Naive thymus-derived CD8-positive, alpha-beta T cell (primary cell): ENCODE measurements at regions not wholly inside any gene's neighbourhood (a gene's known extent, or its start where the extent isn't known, plus 50 kb on each side); places are given as distances from the start of the nearest gene placed in this dataset.

Experiments
- ATAC-seq, 2 donors: fragments of 150-1000 bp; cut with Tn5 transposase in 1 of 2; sonication (Bioruptor Pico), chemical (Tn5 transposase) in 1 of 2; 1 replicate in 1 of 2; 2 replicates in 1 of 2; pipeline ENCODE4 v1.10.0; 2021; ENCODE audit warnings: mild to moderate bottlenecking in 2 of 2, moderate library complexity in 2 of 2
- POLR2A ChIA-PET: fragments of 350-600 bp; sonication (Branson Sonifier 250); formaldehyde crosslinking; loops from one replicate; lab custom pipeline; 2021; ENCODE audit warnings: antibody characterized with exemption; lab: Charles Lee
- DNase-seq, 10 donors: peaks; one replicate each; pipeline versions ENCODE4 v3.0.0 to v3.0.0-alpha.2; 2020 to 2022
- H3K27ac Mint-ChIP-seq, 10 donors: one replicate each; pipeline ENCODE4 v1.8.0; 2020 to 2022; ENCODE audit warnings: mild to moderate bottlenecking in 10 of 10, mixed read lengths in 10 of 10, moderate library complexity in 4 of 10, inconsistent platforms in 1 of 10
- H3K27me3 Mint-ChIP-seq, 5 donors: one replicate each; pipeline ENCODE4 v1.8.0; 2021 to 2022; ENCODE audit warnings: mixed read lengths in 5 of 5
- H3K36me3 Mint-ChIP-seq, 3 donors: one replicate each; pipeline ENCODE4 v1.8.0; 2020 to 2022; ENCODE audit warnings: mixed read lengths in 3 of 3, mild to moderate bottlenecking in 2 of 3, inconsistent platforms in 1 of 3
- H3K4me1 Mint-ChIP-seq, 4 donors: one replicate each; pipeline ENCODE4 v1.8.0; 2021 to 2022; ENCODE audit warnings: mixed read lengths in 4 of 4
- H3K4me3 Mint-ChIP-seq, 10 donors: one replicate each; pipeline ENCODE4 v1.8.0; 2020 to 2022; ENCODE audit warnings: mild to moderate bottlenecking in 10 of 10, mixed read lengths in 10 of 10, moderate library complexity in 6 of 10, inconsistent platforms in 1 of 10
- H3K9me3 Mint-ChIP-seq, 9 donors: one replicate each; pipeline ENCODE4 v1.8.0; 2020 to 2022; ENCODE audit warnings: mixed read lengths in 9 of 9, mild to moderate bottlenecking in 3 of 9, inconsistent platforms in 1 of 9, moderate library complexity in 1 of 9

- DNase-seq = no peak
- Mint-ChIP-seq H3K27me3 (peaks cover 0 to 15% (median 2%) of the 10 kb centered on the region in 5 donors), H3K9me3 (no peaks in the 10 kb centered on the region), H3K4me1 (peaks cover 0 to 8% (median 2%) of the 10 kb centered on the region in 4 donors), H3K27ac (no peak overlapping the region), H3K36me3 (no peaks in the 10 kb centered on the region), H3K4me3 (no peak overlapping the region)
- POLR2A ChIA-PET = no interaction called here
- ATAC-seq = no peak
Observed at GRCh38 chrX:110408949-110409588, 50.4 kb downstream of the RTL9 start.

- ATAC-seq = no peak
- POLR2A ChIA-PET = no interaction called here
- H3K27me3 Mint-ChIP-seq = peaks cover 0 to 15% (median 2%) of the 10 kb centered on the region in 5 donors
- H3K27ac Mint-ChIP-seq = no peak overlapping the region
- peaks cover 0 to 8% (median 2%) of the 10 kb centered on the region in 4 donors for H3K4me1 Mint-ChIP-seq
- no peak for DNase-seq
- no peak overlapping the region for H3K4me3 Mint-ChIP-seq
- no peaks in the 10 kb centered on the region for H3K9me3 Mint-ChIP-seq
- H3K36me3 Mint-ChIP-seq = no peaks in the 10 kb centered on the region
Observed at GRCh38 chrX:110409925-110410324, 51.3 kb downstream of the RTL9 start.

DNA sequence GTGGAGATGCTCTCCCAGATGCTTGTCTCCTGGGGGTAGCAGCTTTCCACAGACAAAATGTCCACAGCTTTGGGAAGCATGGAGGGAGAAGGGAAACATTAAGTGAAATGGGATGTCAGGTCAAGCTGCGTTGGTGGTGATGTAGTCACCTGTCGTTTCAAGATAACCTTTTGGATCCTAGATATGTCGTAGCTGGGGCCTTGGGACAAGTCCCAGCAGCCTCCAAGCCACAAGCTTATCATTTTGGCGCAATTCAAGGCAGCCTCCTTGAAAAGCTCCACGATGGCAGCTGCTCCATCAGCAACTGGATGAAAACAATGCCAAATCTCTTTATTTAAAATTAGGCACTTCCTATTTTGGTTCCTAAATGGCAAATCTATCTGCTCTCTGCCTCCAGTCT lies 52.0 kb downstream of the RTL9 start:
- Mint-ChIP-seq H3K4me1 (peaks cover 0 to 8% (median 2%) of the 10 kb centered on the region in 4 donors), H3K9me3 (no peaks in the 10 kb centered on the region), H3K4me3 (no peak overlapping the region), H3K36me3 (no peaks in the 10 kb centered on the region), H3K27me3 (peaks cover 0 to 15% (median 2%) of the 10 kb centered on the region in 5 donors), H3K27ac (no peak overlapping the region)
- DNase-seq (no peak), ATAC-seq (no peak)
- POLR2A ChIA-PET = no interaction called here

DNA sequence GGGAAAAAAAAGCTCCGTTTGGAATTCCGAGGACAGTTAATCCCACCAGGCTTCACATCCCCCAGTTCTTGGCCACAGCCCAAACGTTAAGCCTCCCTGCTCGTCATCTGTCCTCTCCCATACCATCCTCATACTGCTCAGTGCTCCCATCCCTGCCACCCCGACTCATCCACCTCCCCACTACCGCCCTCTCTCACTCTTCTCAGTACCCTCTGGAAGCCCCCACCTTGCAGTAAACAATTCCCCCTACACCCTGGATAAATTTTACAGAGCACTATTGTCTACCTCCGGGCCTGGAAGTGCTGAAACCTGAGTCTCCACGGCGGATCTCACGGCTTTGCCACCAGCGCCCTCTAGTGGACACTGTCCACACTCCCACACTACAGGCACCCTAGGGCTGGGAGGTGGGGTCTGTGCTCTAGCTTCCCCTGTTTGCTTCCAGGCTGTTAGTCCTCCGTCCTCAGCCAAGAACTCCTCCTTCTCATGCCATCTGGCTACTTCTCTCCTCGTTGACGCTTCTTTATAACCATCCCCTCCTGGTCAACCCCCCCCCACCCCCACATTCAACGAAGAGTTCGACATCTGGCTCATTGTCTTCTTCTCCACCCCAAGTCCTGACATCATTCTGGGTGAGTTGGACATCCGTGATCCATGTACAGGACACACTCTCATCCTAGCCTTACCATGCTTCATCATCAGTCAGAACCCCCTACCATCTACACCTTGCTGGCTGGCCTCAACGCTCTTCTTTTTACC lies 54.5 kb downstream of the RTL9 start:
- H3K27me3 Mint-ChIP-seq = peaks cover 0 to 15% (median 2%) of the 10 kb centered on the region in 5 donors
- no peaks in the 10 kb centered on the region for H3K9me3 Mint-ChIP-seq
- ATAC-seq = peak; percentile 78 to 87
- no peak overlapping the region for H3K27ac Mint-ChIP-seq
- peak; percentile 20 to 75 (median 53) for DNase-seq
- POLR2A ChIA-PET = no interaction called here
- peaks cover 0 to 8% (median 2%) of the 10 kb centered on the region in 4 donors for H3K4me1 Mint-ChIP-seq
- H3K4me3 Mint-ChIP-seq = no peak overlapping the region
- no peaks in the 10 kb centered on the region for H3K36me3 Mint-ChIP-seq

DNA sequence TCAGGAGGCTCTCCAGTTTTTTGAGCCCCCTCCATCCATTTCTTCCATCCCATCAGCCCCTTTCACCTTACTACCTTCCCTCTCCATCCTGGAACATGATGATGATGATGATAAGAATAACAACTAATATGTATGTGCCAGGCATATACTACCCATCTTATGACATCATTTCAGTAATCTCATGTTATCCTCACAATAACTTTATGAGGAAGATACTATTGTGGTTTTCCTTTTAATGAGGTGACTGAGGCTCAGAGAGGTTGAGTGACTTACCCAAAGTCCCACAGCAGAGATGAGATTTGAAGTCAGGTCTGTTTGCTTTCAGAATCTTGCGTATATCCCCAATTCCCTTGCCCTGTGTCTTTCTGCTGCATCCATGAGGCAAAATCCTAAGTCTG lies 55.1 kb downstream of the RTL9 start:
- Mint-ChIP-seq H3K4me1 (peaks cover 0 to 8% (median 2%) of the 10 kb centered on the region in 4 donors), H3K27me3 (peaks cover 0 to 15% (median 2%) of the 10 kb centered on the region in 5 donors), H3K27ac (no peak overlapping the region), H3K4me3 (no peak overlapping the region), H3K36me3 (no peaks in the 10 kb centered on the region), H3K9me3 (no peaks in the 10 kb centered on the region)
- no peak for DNase-seq
- no peak for ATAC-seq
- POLR2A ChIA-PET = no interaction called here

DNA sequence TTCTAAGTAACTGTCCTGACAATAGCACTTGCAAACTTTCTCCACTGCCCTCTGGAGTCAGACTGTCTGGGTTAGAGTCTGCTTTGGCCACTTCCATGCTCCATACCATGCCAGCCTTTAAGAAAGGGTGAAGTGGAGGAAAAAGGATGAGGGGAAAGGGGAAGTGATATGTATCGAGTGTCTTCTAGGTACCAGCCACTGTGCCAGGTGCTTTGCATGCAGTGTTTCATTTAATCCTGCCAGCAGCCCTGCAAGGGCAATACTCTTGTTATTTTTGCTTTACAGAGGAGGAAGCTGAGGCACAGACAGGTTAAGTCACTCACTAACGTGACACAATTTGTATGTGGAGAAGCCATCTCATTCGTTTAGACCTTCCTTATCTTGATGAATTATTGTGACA lies 55.6 kb downstream of the RTL9 start:
- H3K27me3 Mint-ChIP-seq = peaks cover 0 to 15% (median 2%) of the 10 kb centered on the region in 5 donors
- ATAC-seq = no peak
- H3K36me3 Mint-ChIP-seq = no peaks in the 10 kb centered on the region
- no peak for DNase-seq
- no peak overlapping the region for H3K27ac Mint-ChIP-seq
- POLR2A ChIA-PET = no interaction called here
- H3K4me3 Mint-ChIP-seq = no peak overlapping the region
- peaks cover 0 to 8% (median 2%) of the 10 kb centered on the region in 4 donors for H3K4me1 Mint-ChIP-seq
- H3K9me3 Mint-ChIP-seq = no peaks in the 10 kb centered on the region

GRCh38 chrX:110414679-110415439 lies 56.2 kb downstream of the RTL9 start:
- Mint-ChIP-seq H3K27me3 (peaks cover 0 to 15% (median 2%) of the 10 kb centered on the region in 5 donors), H3K36me3 (no peaks in the 10 kb centered on the region), H3K4me3 (no peak overlapping the region), H3K4me1 (peaks cover 0 to 8% (median 2%) of the 10 kb centered on the region in 4 donors), H3K27ac (no peak overlapping the region), H3K9me3 (no peaks in the 10 kb centered on the region)
- POLR2A ChIA-PET = no interaction called here
- ATAC-seq (no peak), DNase-seq (no peak)

- no peak for DNase-seq
- peaks cover 0 to 15% (median 2%) of the 10 kb centered on the region in 5 donors for H3K27me3 Mint-ChIP-seq
- POLR2A ChIA-PET = no interaction called here
- H3K4me1 Mint-ChIP-seq = peaks cover 0 to 8% (median 2%) of the 10 kb centered on the region in 4 donors
- no peaks in the 10 kb centered on the region for H3K36me3 Mint-ChIP-seq
- H3K9me3 Mint-ChIP-seq = no peaks in the 10 kb centered on the region
- ATAC-seq = no peak
- H3K4me3 Mint-ChIP-seq = no peak overlapping the region
- H3K27ac Mint-ChIP-seq = no peak overlapping the region
Observed at GRCh38 chrX:110415440-110416170, 57.0 kb downstream of the RTL9 start.

DNA sequence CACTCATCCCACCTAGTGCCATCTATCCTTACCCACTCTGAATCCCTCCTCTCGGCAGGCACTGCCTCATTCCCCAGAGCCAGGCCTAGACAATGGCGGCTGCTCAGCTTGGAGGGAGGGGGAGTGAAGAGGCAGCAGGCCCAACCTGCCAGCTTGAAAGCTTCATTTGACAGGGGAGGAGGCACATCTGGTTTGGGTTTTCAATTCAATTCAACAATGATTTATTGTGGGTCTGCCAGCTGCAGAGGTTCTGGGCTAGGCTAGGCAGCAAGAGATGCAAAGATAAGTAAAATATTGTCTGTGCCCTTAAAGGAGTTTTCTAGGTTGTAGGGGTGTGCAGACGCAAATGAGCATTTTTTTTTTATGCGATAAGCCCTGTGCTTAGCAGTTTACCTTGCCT lies 58.5 kb downstream of the RTL9 start:
- ATAC-seq (no peak), DNase-seq (no peak)
- Mint-ChIP-seq H3K36me3 (no peaks in the 10 kb centered on the region), H3K9me3 (no peaks in the 10 kb centered on the region), H3K27ac (no peak overlapping the region), H3K4me3 (no peak overlapping the region), H3K27me3 (peaks cover 0 to 15% (median 2%) of the 10 kb centered on the region in 5 donors), H3K4me1 (peaks cover 0 to 8% (median 2%) of the 10 kb centered on the region in 4 donors)
- POLR2A ChIA-PET = interaction anchor here (0.6 kb wide), 1 partner anchor 536 kb away, joined by 4 read pairs; no protein-coding TSS in a partner anchor

GRCh38 chrX:110418316-110419235 lies 59.9 kb downstream of the RTL9 start:
- no peaks in the 10 kb centered on the region for H3K36me3 Mint-ChIP-seq
- no peaks in the 10 kb centered on the region for H3K9me3 Mint-ChIP-seq
- H3K27me3 Mint-ChIP-seq = peaks cover 0 to 4% (median 0%) of the 10 kb centered on the region in 5 donors
- POLR2A ChIA-PET = no interaction called here
- H3K4me1 Mint-ChIP-seq = peaks cover 0 to 1% (median 0%) of the 10 kb centered on the region in 4 donors
- no peak overlapping the region for H3K27ac Mint-ChIP-seq
- ATAC-seq (no peak), DNase-seq (no peak)
- no peak overlapping the region for H3K4me3 Mint-ChIP-seq

DNA sequence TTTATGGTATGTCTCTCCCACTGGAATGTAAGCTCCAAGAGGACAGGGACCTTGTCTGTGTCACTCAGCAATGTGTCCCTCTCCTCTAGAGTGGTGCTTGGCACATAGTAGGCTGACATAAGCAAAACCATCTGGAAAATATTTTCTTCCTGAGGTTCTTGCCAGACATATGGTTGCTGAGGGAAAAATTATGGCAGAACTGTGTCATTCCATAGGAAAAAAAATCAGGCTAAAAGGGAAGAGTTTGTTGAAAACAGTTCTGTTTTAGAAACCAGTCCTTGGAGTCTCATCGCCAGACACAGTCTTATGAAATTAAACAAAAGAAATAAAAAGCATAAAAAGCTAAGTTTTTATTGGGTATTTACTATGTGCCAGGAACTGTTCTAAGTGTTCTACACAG lies 60.9 kb downstream of the RTL9 start:
- no peak overlapping the region for H3K27ac Mint-ChIP-seq
- H3K27me3 Mint-ChIP-seq = peaks cover 0 to 2% (median 0%) of the 10 kb centered on the region in 5 donors
- no peak for ATAC-seq
- POLR2A ChIA-PET = no interaction called here
- no peaks in the 10 kb centered on the region for H3K9me3 Mint-ChIP-seq
- no peak for DNase-seq
- H3K4me3 Mint-ChIP-seq = no peak overlapping the region
- H3K4me1 Mint-ChIP-seq = no peaks in the 10 kb centered on the region
- no peaks in the 10 kb centered on the region for H3K36me3 Mint-ChIP-seq
